ENCODE measurements at regions not wholly inside any gene's neighbourhood (a gene's known extent, or its start where the extent isn't known, plus 50 kb on each side); places are given as distances from the start of the nearest gene placed in this dataset.

- intact Hi-C loops (cut with DNase I; ENCODE audit: low total_unique reads), result no loop called here
- DNase-seq, result no peak
- H3K27me3 ChIP-seq, result no peaks in the 10 kb centered on the region
- no peak overlapping the region for H3K4me3 ChIP-seq
- no peak for TF ChIP-seq CTCF (IDR thresholded peaks at IDR 0.05)
- H3K9me3 ChIP-seq, result no peaks in the 10 kb centered on the region
- no peaks in the 10 kb centered on the region for H3K36me3 ChIP-seq (ENCODE audit: low read depth, missing control alignments)
- no peak overlapping the region for H3K27ac ChIP-seq
- 83 to 84% methylated on average over 2 of the region's 2 CpGs for WGBS, 2 donors
- no peaks in the 10 kb centered on the region for H3K4me1 ChIP-seq
Measured at GRCh38 chr6:139425780-139426179, 51.3 kb upstream of the CITED2 start.

GRCh38 chr6:139423971-139424667 is 49.7 kb upstream of the CITED2 start:
- H3K4me1 ChIP-seq, result no peaks in the 10 kb centered on the region
- no peaks in the 10 kb centered on the region for H3K27me3 ChIP-seq
- no peaks in the 10 kb centered on the region for H3K36me3 ChIP-seq (ENCODE audit: low read depth, missing control alignments)
- no peak for DNase-seq
- H3K27ac ChIP-seq, result no peak overlapping the region
- H3K9me3 ChIP-seq, result no peaks in the 10 kb centered on the region
- WGBS, 2 donors, result 92% methylated on average over 12 of the region's 12 CpGs
- TF ChIP-seq CTCF (IDR thresholded peaks at IDR 0.05), result no peak
- no peak overlapping the region for H3K4me3 ChIP-seq
- intact Hi-C loops (cut with DNase I; ENCODE audit: low total_unique reads), result no loop called here

Small RNA genes in the stretch of these regions (microRNA-seq; reads per million reads assigned to microRNA genes)
- gene MIR3668 (ENCODE audit: borderline number of aligned reads in 2 of 2, borderline replicate concordance in 1 of 2), result 0 reads per million in 2 donors
- 0 reads per million in 2 donors for gene MIR4465 (ENCODE audit: borderline number of aligned reads in 2 of 2, borderline replicate concordance in 1 of 2)

Small RNA genes in the stretch of these regions (small RNA-seq; reads per million reads assigned to genes)
- 0 reads per million in 2 donors for gene AL357080.1
- gene MIR3668, result 0 reads per million in 2 donors
- 0 reads per million in 2 donors for gene MIR4465
- 0 reads per million in 2 donors for gene RN7SKP106
- 0 reads per million in 2 donors for gene RNA5SP220
